ENCODE measurements at regions not wholly inside any gene's neighbourhood (a gene's known extent, or its start where the extent isn't known, plus 50 kb on each side); places are given as distances from the start of the nearest gene placed in this dataset.

- ATAC-seq (ENCODE audit: poor library complexity) (no peak), DNase-seq (no peak)
- TF ChIP-seq CTCF (IDR thresholded peaks at IDR 0.05): no peak
- H3K9me3 ChIP-seq (ENCODE audit: control insufficient read depth in 1 of 2, insufficient read depth in 1 of 2, low read length in 2 of 2): no peaks in the 10 kb centered on the region
- no peak overlapping the region for H3K4me3 ChIP-seq (ENCODE audit: low read length)
- H3K27ac Mint-ChIP-seq: no peak overlapping the region
- H3K36me3 ChIP-seq (ENCODE audit: insufficient read depth, low read length): no peaks in the 10 kb centered on the region
- H3K27me3 Mint-ChIP-seq: no peaks in the 10 kb centered on the region
- intact Hi-C loops (cut with DNase I, micrococcal nuclease): no loop called here
- POLR2A ChIA-PET: no interaction called here
- H3K27me3 ChIP-seq (ENCODE audit: control insufficient read depth in 1 of 2, insufficient read depth in 2 of 2, low read length in 2 of 2): no peaks in the 10 kb centered on the region
- no peaks in the 10 kb centered on the region for H3K36me3 Mint-ChIP-seq (ENCODE audit: low read depth)
- H3K4me1 Mint-ChIP-seq (ENCODE audit: low read depth): no peaks in the 10 kb centered on the region
- no peak overlapping the region for H3K4me3 Mint-ChIP-seq
- CTCF ChIA-PET: no interaction called here
- peaks cover 3% of the 10 kb centered on the region for H3K9me3 Mint-ChIP-seq
- H3K4me1 ChIP-seq (ENCODE audit: insufficient read depth, low read length): no peaks in the 10 kb centered on the region
- no peak overlapping the region for H3K27ac ChIP-seq (ENCODE audit: low read depth in 1 of 2, low read length in 2 of 2)
Observed at GRCh38 chr2:210895132-210895531, 338.7 kb downstream of the CPS1 start.

- no peaks in the 10 kb centered on the region for H3K9me3 Mint-ChIP-seq
- H3K27me3 Mint-ChIP-seq: no peaks in the 10 kb centered on the region
- no peaks in the 10 kb centered on the region for H3K4me1 ChIP-seq (ENCODE audit: insufficient read depth, low read length)
- no peak for TF ChIP-seq CTCF (IDR thresholded peaks at IDR 0.05)
- DNase-seq (no peak), ATAC-seq (ENCODE audit: poor library complexity) (no peak)
- no peaks in the 10 kb centered on the region for H3K9me3 ChIP-seq (ENCODE audit: control insufficient read depth in 1 of 2, insufficient read depth in 1 of 2, low read length in 2 of 2)
- H3K27ac Mint-ChIP-seq: no peak overlapping the region
- ChIA-PET POLR2A (no interaction called here), CTCF (no interaction called here)
- H3K4me3 ChIP-seq (ENCODE audit: low read length): no peak overlapping the region
- no peaks in the 10 kb centered on the region for H3K4me1 Mint-ChIP-seq (ENCODE audit: low read depth)
- no peak overlapping the region for H3K4me3 Mint-ChIP-seq
- no peak overlapping the region for H3K27ac ChIP-seq (ENCODE audit: low read depth in 1 of 2, low read length in 2 of 2)
- H3K27me3 ChIP-seq (ENCODE audit: control insufficient read depth in 1 of 2, insufficient read depth in 2 of 2, low read length in 2 of 2): no peaks in the 10 kb centered on the region
- intact Hi-C loops (cut with DNase I, micrococcal nuclease): no loop called here
- H3K36me3 ChIP-seq (ENCODE audit: insufficient read depth, low read length): no peaks in the 10 kb centered on the region
- H3K36me3 Mint-ChIP-seq (ENCODE audit: low read depth): no peaks in the 10 kb centered on the region
Observed at GRCh38 chr2:210899131-210899530, 342.7 kb downstream of the CPS1 start.

GRCh38 chr2:210901326-210901725 is 344.9 kb downstream of the CPS1 start:
- no peaks in the 10 kb centered on the region for H3K4me1 Mint-ChIP-seq (ENCODE audit: low read depth)
- H3K27me3 Mint-ChIP-seq: no peaks in the 10 kb centered on the region
- no peak overlapping the region for H3K4me3 ChIP-seq (ENCODE audit: low read length)
- ATAC-seq (ENCODE audit: poor library complexity) (no peak), DNase-seq (no peak)
- H3K4me3 Mint-ChIP-seq: no peak overlapping the region
- H3K9me3 ChIP-seq (ENCODE audit: control insufficient read depth in 1 of 2, insufficient read depth in 1 of 2, low read length in 2 of 2): no peaks in the 10 kb centered on the region
- H3K9me3 Mint-ChIP-seq: no peaks in the 10 kb centered on the region
- no peaks in the 10 kb centered on the region for H3K36me3 ChIP-seq (ENCODE audit: insufficient read depth, low read length)
- intact Hi-C loops (cut with DNase I, micrococcal nuclease): no loop called here
- no peaks in the 10 kb centered on the region for H3K36me3 Mint-ChIP-seq (ENCODE audit: low read depth)
- CTCF ChIA-PET: no interaction called here
- H3K4me1 ChIP-seq (ENCODE audit: insufficient read depth, low read length): no peaks in the 10 kb centered on the region
- no peaks in the 10 kb centered on the region for H3K27me3 ChIP-seq (ENCODE audit: control insufficient read depth in 1 of 2, insufficient read depth in 2 of 2, low read length in 2 of 2)
- H3K27ac ChIP-seq (ENCODE audit: low read depth in 1 of 2, low read length in 2 of 2): no peak overlapping the region
- POLR2A ChIA-PET: no interaction called here
- no peak for TF ChIP-seq CTCF (IDR thresholded peaks at IDR 0.05)
- H3K27ac Mint-ChIP-seq: no peak overlapping the region

All from CD4-positive, alpha-beta T cell (primary cell).